Progenitor cell of endocrine pancreas (in vitro differentiated cells): ENCODE measurements at regions not wholly inside any gene's neighbourhood (a gene's known extent, or its start where the extent isn't known, plus 50 kb on each side); places are given as distances from the start of the nearest gene placed in this dataset.

Source experiments
- DNase-seq: peaks from one replicate; pipeline ENCODE4 v3.0.0; 2021; ENCODE audit warnings: low spot score; ENCODE audit not compliant: unreplicated experiment
- H3K27ac Mint-ChIP-seq: 2 replicates; pipeline ENCODE4 v1.8.0; 2021; ENCODE audit warnings: mild to moderate bottlenecking, moderate library complexity, mixed read lengths
- H3K27me3 Mint-ChIP-seq: 2 replicates; pipeline ENCODE4 v1.8.0; 2021; ENCODE audit warnings: mixed read lengths
- H3K36me3 Mint-ChIP-seq: 2 replicates; pipeline ENCODE4 v1.8.0; 2022; ENCODE audit warnings: mixed read lengths; ENCODE audit not compliant: insufficient read depth
- H3K4me1 Mint-ChIP-seq: 2 replicates; pipeline ENCODE4 v1.8.0; 2021; ENCODE audit warnings: low read depth, mixed read lengths
- H3K4me3 Mint-ChIP-seq: 2 replicates; pipeline ENCODE4 v1.8.0; 2021; ENCODE audit warnings: low read depth, mild to moderate bottlenecking, moderate library complexity, mixed read lengths
- H3K9me3 Mint-ChIP-seq: 2 replicates; pipeline ENCODE4 v1.8.0; 2021; ENCODE audit warnings: low read depth, mixed read lengths
- TF ChIP-seq, protein P1 (sequence below): fragments of 200-600 bp; sonication (generic); IDR thresholded peaks from one replicate; pipeline ENCODE4 v1.5.0; 2021; ENCODE audit warnings: antibody characterized with exemption, mild to moderate bottlenecking; ENCODE audit not compliant: unreplicated experiment

DNA sequence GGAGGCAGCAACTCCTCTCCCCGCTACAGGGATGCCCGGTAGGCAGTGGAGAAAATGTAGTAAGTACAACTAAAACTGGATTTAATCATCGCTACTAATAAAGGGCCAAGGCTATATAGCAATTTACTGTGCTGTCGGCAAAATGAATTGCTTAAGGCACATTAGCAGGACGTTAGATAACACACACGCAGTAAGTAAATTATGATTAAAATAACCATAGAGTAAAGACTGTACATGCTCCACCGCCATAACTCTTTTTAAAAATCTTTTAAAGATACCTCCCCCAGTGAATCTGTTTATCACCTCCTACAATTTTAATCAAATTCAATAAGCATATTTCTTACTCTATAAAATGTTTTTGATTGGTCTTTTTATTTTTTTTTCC is 371.4 kb upstream of the MGMT start:
- Mint-ChIP-seq H3K36me3 (no peaks in the 10 kb centered on the region), H3K27ac (no peak overlapping the region), H3K27me3 (peaks cover 36% of the 10 kb centered on the region), H3K9me3 (no peaks in the 10 kb centered on the region), H3K4me1 (no peaks in the 10 kb centered on the region), H3K4me3 (no peak overlapping the region)
- no peak for DNase-seq
- TF ChIP-seq, protein P1, sequence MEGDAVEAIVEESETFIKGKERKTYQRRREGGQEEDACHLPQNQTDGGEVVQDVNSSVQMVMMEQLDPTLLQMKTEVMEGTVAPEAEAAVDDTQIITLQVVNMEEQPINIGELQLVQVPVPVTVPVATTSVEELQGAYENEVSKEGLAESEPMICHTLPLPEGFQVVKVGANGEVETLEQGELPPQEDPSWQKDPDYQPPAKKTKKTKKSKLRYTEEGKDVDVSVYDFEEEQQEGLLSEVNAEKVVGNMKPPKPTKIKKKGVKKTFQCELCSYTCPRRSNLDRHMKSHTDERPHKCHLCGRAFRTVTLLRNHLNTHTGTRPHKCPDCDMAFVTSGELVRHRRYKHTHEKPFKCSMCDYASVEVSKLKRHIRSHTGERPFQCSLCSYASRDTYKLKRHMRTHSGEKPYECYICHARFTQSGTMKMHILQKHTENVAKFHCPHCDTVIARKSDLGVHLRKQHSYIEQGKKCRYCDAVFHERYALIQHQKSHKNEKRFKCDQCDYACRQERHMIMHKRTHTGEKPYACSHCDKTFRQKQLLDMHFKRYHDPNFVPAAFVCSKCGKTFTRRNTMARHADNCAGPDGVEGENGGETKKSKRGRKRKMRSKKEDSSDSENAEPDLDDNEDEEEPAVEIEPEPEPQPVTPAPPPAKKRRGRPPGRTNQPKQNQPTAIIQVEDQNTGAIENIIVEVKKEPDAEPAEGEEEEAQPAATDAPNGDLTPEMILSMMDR, result no peak

DNA sequence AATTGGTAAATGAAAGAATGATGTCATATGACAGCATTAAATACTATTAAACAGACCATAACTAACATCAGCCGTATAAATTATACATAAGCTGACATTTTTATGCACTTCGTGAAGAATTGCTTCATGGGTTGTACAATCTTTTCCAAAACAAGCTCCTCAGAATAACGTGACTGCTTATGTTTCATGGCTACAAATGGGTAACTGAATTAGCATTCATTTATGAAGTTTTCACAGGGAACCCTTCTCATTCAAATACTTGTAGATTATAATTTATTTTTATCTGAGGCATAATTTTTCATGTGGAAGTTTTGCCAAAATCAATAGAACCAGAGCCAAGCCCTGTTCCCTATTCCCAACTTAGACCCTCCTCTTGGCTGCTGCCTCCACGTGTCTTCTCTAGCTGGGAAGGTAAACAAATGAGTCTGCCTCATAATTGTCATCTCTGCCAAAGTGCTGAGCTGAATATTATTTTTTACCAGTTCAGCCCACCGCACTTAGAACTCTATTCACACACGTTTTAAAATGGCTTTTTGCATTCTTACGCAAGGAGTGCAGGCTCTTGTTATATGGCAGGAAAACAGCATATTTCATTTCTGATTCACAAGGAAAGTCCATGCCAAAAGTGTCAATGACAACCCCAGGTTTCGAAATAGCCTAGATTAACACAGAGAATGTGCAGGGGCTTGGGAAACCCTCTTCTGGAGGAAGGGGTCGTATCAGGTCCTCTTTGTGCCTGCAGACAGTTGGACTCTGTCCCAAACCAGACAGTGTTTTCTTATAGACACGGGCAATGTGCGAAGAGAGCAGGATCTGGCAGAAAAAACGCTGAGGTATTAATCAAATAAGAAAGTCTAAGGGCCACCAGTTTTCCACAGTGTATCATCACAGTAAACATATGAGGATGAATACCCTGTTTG is 370.7 kb upstream of the MGMT start:
- Mint-ChIP-seq H3K9me3 (no peaks in the 10 kb centered on the region), H3K27me3 (peaks cover 40% of the 10 kb centered on the region), H3K4me3 (no peak overlapping the region), H3K27ac (no peak overlapping the region), H3K4me1 (no peaks in the 10 kb centered on the region), H3K36me3 (no peaks in the 10 kb centered on the region)
- TF ChIP-seq, protein P1, result no peak
- no peak for DNase-seq

DNA sequence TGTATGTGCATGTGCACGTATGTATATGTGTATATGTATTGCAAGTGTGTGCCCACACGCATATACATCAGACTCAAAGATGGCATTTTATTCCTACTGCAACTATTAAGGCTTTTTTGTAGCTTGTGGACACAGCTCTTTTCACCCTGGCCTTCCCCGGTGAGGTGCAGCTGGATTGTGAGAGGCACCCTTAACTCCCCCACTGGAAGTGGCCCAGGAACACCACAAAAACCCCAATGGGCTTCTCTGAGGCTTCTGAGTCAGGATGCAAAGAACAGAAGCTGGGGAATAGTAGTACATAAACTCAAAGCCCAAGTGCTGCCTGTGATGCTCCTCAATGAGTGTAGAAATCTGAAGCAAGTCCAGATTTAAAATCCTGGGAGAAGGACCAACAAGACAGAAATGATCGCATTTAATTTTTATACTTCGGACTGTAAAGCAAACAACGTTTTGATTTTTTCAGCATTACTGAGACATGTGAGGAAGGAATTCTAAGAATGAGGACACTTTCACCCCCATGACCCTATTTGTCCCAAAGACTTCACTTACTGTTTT is 369.2 kb upstream of the MGMT start:
- TF ChIP-seq, protein P1, result no peak
- Mint-ChIP-seq H3K9me3 (no peaks in the 10 kb centered on the region), H3K4me1 (no peaks in the 10 kb centered on the region), H3K27me3 (peaks cover 38% of the 10 kb centered on the region), H3K36me3 (no peaks in the 10 kb centered on the region), H3K27ac (no peak overlapping the region), H3K4me3 (no peak overlapping the region)
- no peak for DNase-seq

DNA sequence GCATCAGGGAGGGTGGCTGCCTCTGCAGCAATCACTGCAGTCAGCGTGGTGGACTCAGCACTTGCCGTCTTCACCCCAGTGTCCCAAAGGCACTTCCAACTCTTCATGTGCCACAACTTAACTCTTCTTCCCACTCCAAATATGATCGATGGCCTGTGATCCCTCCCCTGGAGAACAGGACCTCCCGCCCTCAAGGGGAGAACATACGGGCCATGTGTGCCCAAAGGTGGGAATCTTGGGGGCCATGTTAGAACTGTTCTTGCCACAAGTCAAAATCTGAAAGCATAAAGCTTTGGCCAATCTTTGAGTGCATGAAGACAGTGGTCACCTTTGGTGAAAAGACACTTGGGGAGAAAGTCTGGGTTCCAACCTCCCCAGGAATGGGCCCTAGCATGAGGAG is 368.5 kb upstream of the MGMT start:
- H3K27me3 Mint-ChIP-seq, result peaks cover 34% of the 10 kb centered on the region

DNA sequence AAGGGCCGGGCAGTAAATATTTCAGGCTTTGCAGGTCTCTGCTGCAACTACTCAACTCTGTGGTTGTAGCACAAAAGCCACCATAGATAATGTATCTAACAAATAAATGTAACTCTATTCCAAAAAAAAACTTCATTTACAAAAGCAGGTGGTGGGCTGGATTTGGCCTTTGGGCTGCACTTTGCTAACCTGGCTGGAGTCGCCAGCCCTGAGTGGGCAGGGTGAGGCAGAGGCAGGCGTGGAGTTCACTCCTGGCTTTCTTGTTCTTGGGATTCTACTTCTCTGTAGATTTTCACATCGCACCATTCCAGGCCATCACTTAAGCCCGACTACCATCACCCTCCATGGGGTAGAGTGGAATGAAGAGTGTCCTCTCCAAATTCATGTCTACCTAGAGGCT is 367.6 kb upstream of the MGMT start:
- H3K27ac Mint-ChIP-seq, result no peak overlapping the region
- no peaks in the 10 kb centered on the region for H3K9me3 Mint-ChIP-seq
- H3K4me3 Mint-ChIP-seq, result no peak overlapping the region
- H3K4me1 Mint-ChIP-seq, result no peaks in the 10 kb centered on the region
- H3K27me3 Mint-ChIP-seq, result peaks cover 24% of the 10 kb centered on the region
- no peak for DNase-seq
- TF ChIP-seq, protein P1, result no peak
- no peaks in the 10 kb centered on the region for H3K36me3 Mint-ChIP-seq

More for the DNA sequence above, 368.5 kb upstream of the MGMT start:
- DNase-seq, result no peak
- Mint-ChIP-seq H3K4me3 (no peak overlapping the region), H3K27ac (no peak overlapping the region), H3K4me1 (no peaks in the 10 kb centered on the region), H3K36me3 (no peaks in the 10 kb centered on the region), H3K9me3 (no peaks in the 10 kb centered on the region)
- TF ChIP-seq, protein P1, result no peak
